ENCODE measurements at regions not wholly inside any gene's neighbourhood (a gene's known extent, or its start where the extent isn't known, plus 50 kb on each side); places are given as distances from the start of the nearest gene placed in this dataset.
A peak's percentile ranks its signal among the peaks of the same experiment; 100 is the strongest.

- Mint-ChIP-seq H3K9me3 (no peaks in the 10 kb centered on the region), H3K27me3 (no peaks in the 10 kb centered on the region), H3K36me3 (ENCODE audit: insufficient read depth) (no peaks in the 10 kb centered on the region)
Measured at GRCh38 chr9:129368444-129368978, 190.4 kb upstream of the IER5L start.

GRCh38 chr9:129367287-129367686, 189.2 kb upstream of the IER5L start:
- H3K4me1 Mint-ChIP-seq (ENCODE audit: low read depth in 2 of 2): peaks cover 0 to 2% of the 10 kb centered on the region in 2 donors
- H3K27me3 Mint-ChIP-seq: no peaks in the 10 kb centered on the region
- no peak for DNase-seq
- ATAC-seq (replicated peaks): no peak
- no peak overlapping the region for H3K4me3 Mint-ChIP-seq
- H3K36me3 Mint-ChIP-seq (ENCODE audit: insufficient read depth): no peaks in the 10 kb centered on the region
- H3K27ac Mint-ChIP-seq: no peak overlapping the region
- no peaks in the 10 kb centered on the region for H3K9me3 Mint-ChIP-seq

More at GRCh38 chr9:129368444-129368978, 190.4 kb upstream of the IER5L start:
- H3K27ac Mint-ChIP-seq: no peak overlapping the region
- ATAC-seq (replicated peaks) (no peak), DNase-seq (no peak)
- no peak overlapping the region for H3K4me3 Mint-ChIP-seq
- peaks cover 0 to 4% of the 10 kb centered on the region in 2 donors for H3K4me1 Mint-ChIP-seq (ENCODE audit: low read depth in 2 of 2)

- Mint-ChIP-seq H3K36me3 (ENCODE audit: insufficient read depth) (no peaks in the 10 kb centered on the region), H3K4me3 (no peak overlapping the region), H3K27me3 (peaks cover 0 to 7% of the 10 kb centered on the region in 2 donors), H3K27ac (peak overlapping the region in 1 of 2 donors; percentile 67), H3K4me1 (ENCODE audit: low read depth in 2 of 2) (peaks cover 0 to 2% of the 10 kb centered on the region in 2 donors), H3K9me3 (no peaks in the 10 kb centered on the region)
- DNase-seq (no peak), ATAC-seq (replicated peaks) (no peak)
Measured at GRCh38 chr9:129365196-129365595, 187.1 kb upstream of the IER5L start.

GRCh38 chr9:129363216-129363873, 185.3 kb upstream of the IER5L start:
- DNase-seq: no peak
- Mint-ChIP-seq H3K27me3 (peaks cover 5 to 22% of the 10 kb centered on the region in 2 donors), H3K9me3 (no peaks in the 10 kb centered on the region), H3K4me3 (no peak overlapping the region), H3K4me1 (ENCODE audit: low read depth in 2 of 2) (peaks cover 0 to 4% of the 10 kb centered on the region in 2 donors), H3K27ac (no peak overlapping the region), H3K36me3 (ENCODE audit: insufficient read depth) (no peaks in the 10 kb centered on the region)
- ATAC-seq (replicated peaks): no peak

DNA sequence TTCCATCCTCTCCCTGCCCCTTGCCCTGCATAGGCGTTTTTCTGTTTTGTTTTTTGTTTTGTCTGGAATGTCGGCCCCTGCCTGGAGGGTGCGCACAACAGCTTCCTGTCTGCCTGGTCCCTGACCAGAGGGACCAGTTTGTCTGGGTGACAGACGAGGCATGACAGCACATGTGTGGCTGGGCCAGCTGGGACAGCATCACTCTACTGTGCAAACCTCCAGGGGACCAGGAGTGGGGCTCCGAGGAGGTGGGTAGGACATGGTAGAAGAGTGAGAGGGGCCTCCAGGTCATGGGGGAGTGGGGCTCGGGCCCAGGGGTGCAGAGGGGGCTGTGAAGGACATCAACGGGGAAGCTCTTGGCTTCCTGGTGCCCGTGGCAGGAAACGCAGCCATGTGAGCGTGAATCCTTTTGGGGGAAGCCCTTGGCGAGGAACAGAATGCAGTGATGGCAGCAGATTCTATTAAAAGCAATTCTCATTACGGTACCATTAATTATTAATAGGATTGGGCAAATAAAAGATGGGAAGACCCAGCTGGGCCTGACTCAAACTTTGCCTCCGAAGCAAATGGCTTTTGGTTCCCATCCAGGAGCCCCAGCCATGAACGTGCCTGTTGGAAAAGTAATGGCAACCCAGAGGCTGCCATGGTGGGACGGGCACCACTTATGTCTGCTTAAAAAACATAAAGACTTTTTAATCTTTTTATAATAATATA, 184.4 kb upstream of the IER5L start:
- H3K27me3 Mint-ChIP-seq: peaks cover 5 to 24% of the 10 kb centered on the region in 2 donors
- ATAC-seq (replicated peaks) (no peak), DNase-seq (no peak)
- no peak overlapping the region for H3K27ac Mint-ChIP-seq
- H3K4me3 Mint-ChIP-seq: no peak overlapping the region
- no peaks in the 10 kb centered on the region for H3K36me3 Mint-ChIP-seq (ENCODE audit: insufficient read depth)
- peaks cover 0 to 4% of the 10 kb centered on the region in 2 donors for H3K4me1 Mint-ChIP-seq (ENCODE audit: low read depth in 2 of 2)
- no peaks in the 10 kb centered on the region for H3K9me3 Mint-ChIP-seq

- H3K27me3 Mint-ChIP-seq: peaks cover 5 to 31% of the 10 kb centered on the region in 2 donors
- no peak overlapping the region for H3K27ac Mint-ChIP-seq
- no peaks in the 10 kb centered on the region for H3K36me3 Mint-ChIP-seq (ENCODE audit: insufficient read depth)
- DNase-seq (no peak), ATAC-seq (replicated peaks) (no peak)
- no peaks in the 10 kb centered on the region for H3K9me3 Mint-ChIP-seq
- H3K4me1 Mint-ChIP-seq (ENCODE audit: low read depth in 2 of 2): peaks cover 0 to 4% of the 10 kb centered on the region in 2 donors
- no peak overlapping the region for H3K4me3 Mint-ChIP-seq
Measured at GRCh38 chr9:129361196-129361595, 183.1 kb upstream of the IER5L start.

DNA sequence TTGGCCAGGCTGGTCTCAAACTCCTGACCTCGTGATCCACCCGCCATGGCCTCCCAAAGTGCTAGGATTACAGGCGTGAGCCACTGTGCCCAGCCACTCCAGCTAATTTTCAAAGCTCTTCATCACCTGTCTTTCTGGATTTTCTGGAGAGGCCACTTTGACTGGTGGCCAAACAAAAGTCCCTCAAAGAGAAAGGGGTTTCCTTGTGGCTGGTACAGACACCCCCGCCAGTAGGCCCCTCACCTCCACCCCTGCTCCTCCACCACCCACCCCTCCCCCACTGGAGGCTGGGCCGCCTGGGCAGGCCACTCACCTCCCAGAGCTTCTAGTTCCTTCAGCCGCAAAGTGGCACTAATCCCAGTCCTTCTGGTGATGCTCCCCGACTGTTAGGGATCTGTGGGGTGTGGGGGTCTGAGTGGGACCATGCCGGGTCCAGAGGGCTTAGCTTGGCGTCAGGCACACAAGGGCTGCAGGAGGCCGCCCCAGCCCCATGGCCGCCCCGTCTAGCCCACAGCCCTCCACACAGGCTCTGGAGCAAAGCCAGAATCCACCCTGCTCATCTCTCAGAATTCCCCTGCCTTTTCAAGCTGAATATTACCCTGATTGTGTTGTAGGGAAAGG, 182.0 kb upstream of the IER5L start:
- Mint-ChIP-seq H3K9me3 (no peaks in the 10 kb centered on the region), H3K4me1 (ENCODE audit: low read depth in 2 of 2) (peaks cover 0 to 4% of the 10 kb centered on the region in 2 donors), H3K36me3 (ENCODE audit: insufficient read depth) (no peaks in the 10 kb centered on the region), H3K4me3 (no peak overlapping the region), H3K27me3 (peaks cover 5 to 38% of the 10 kb centered on the region in 2 donors), H3K27ac (peak overlapping the region in 1 of 2 donors; percentile 28)
- DNase-seq (no peak), ATAC-seq (replicated peaks) (no peak)

- H3K9me3 Mint-ChIP-seq: no peaks in the 10 kb centered on the region
- H3K27me3 Mint-ChIP-seq: peaks cover 5 to 38% of the 10 kb centered on the region in 2 donors
- H3K4me1 Mint-ChIP-seq (ENCODE audit: low read depth in 2 of 2): peaks cover 0 to 4% of the 10 kb centered on the region in 2 donors
- H3K36me3 Mint-ChIP-seq (ENCODE audit: insufficient read depth): no peaks in the 10 kb centered on the region
- DNase-seq (no peak), ATAC-seq (replicated peaks) (no peak)
- no peak overlapping the region for H3K4me3 Mint-ChIP-seq
- peak overlapping the region in 1 of 2 donors; percentile 28 for H3K27ac Mint-ChIP-seq
Measured at GRCh38 chr9:129359162-129359811, 181.2 kb upstream of the IER5L start.

GRCh38 chr9:129358621-129359154, 180.6 kb upstream of the IER5L start:
- Mint-ChIP-seq H3K9me3 (no peaks in the 10 kb centered on the region), H3K4me1 (ENCODE audit: low read depth in 2 of 2) (peaks cover 0 to 4% of the 10 kb centered on the region in 2 donors), H3K4me3 (no peak overlapping the region), H3K27me3 (peaks cover 6 to 42% of the 10 kb centered on the region in 2 donors), H3K27ac (peak overlapping the region in 1 of 2 donors; percentile 8), H3K36me3 (ENCODE audit: insufficient read depth) (no peaks in the 10 kb centered on the region)
- no peak for DNase-seq
- ATAC-seq (replicated peaks): no peak

DNA sequence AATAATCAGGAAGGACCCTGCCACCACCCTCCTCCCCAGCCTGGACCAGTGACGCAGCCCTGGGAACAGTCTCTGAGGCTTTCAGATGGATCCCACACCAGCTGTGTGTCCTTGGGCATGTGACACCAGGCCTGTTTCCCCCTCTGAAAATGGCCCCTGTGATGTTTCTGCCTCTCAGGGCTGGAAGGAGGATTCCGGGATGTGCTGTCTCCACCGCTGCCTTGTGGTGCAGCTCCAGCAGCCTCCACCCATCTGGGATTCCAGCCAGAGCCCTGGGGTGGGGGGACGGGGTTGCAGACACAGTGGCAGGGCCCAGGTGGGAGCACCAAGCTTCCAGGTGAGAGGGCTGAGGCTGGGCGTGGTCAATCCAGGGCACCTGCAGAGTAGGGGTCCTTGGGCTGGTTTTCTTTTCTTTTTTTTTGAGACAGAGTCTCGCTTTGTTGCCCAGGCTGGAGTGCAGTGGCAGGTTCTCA, 179.7 kb upstream of the IER5L start:
- peaks cover 0 to 4% of the 10 kb centered on the region in 2 donors for H3K4me1 Mint-ChIP-seq (ENCODE audit: low read depth in 2 of 2)
- no peak overlapping the region for H3K27ac Mint-ChIP-seq
- DNase-seq (no peak), ATAC-seq (replicated peaks) (no peak)
- no peak overlapping the region for H3K4me3 Mint-ChIP-seq
- H3K9me3 Mint-ChIP-seq: no peaks in the 10 kb centered on the region
- no peaks in the 10 kb centered on the region for H3K36me3 Mint-ChIP-seq (ENCODE audit: insufficient read depth)
- peaks cover 10 to 46% of the 10 kb centered on the region in 2 donors for H3K27me3 Mint-ChIP-seq

DNA sequence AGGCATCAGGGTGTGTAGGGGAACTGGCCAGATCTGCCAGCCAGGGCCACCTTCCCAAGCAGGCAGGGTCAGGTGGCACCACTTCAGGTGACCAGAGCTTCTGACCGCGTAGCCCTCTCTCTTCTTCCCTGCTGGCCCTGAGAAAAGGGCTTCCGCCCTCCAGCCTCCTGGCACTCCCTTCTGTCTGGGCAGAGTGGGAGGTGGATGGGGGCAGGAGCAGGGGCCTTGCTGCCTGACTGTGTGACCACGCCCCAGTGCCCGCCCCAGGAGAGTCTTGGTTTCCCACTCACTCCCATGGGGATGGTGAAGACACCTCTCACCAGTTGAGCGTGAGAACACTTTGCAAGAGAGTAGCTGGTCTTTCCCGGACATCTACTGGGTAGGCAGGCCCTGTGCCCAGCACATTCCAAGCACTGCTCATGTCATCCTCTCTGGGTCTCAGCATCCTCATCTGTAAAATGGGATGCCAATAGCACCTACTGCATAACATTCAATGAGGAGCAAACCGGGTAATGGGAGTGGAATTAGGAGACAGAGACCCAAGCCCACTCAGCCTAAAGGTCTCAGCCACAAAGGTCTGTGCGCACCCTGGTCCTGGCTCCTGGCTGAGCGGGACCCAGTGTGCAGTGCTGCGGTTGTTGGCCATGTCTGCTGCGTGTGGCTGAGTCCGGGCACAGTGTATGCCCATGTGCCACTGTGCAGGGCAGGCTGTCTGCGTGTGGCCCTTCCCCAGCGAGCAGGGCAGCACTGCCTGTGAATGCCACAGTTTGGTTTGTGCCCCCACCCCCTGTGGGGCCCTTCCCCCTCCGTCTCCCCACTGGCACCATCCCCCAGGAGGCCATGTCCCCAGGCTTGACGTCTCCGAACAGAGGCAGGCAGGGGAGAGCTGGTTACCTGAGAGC, 179.1 kb upstream of the IER5L start:
- no peak overlapping the region for H3K27ac Mint-ChIP-seq
- ATAC-seq (replicated peaks): no peak
- peaks cover 10 to 51% of the 10 kb centered on the region in 2 donors for H3K27me3 Mint-ChIP-seq
- no peak for DNase-seq
- no peaks in the 10 kb centered on the region for H3K36me3 Mint-ChIP-seq (ENCODE audit: insufficient read depth)
- peaks cover 0 to 4% of the 10 kb centered on the region in 2 donors for H3K4me1 Mint-ChIP-seq (ENCODE audit: low read depth in 2 of 2)
- no peaks in the 10 kb centered on the region for H3K9me3 Mint-ChIP-seq
- H3K4me3 Mint-ChIP-seq: no peak overlapping the region

DNA sequence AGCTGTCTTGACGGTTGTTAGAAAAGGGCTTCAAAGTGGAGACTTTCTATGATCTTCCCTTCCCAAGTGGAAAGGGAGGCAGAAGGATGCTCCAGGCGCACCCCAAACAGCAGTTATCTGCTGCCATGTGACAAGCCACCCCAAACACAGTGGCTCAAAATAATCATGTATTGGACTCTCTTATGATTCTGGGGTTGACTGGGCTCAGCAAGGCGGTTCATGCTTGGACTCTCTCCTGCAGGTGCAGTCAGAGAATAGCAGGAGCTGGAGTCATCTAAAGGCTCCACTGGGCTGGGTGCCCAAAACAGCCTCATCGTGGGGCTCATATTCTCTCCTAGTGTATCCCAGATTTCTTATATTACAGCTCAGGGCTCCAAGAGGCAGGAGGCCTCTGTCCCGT, 177.6 kb upstream of the IER5L start:
- H3K27me3 Mint-ChIP-seq: peaks cover 18 to 55% of the 10 kb centered on the region in 2 donors
- ATAC-seq (replicated peaks) (no peak), DNase-seq (no peak)
- no peak overlapping the region for H3K4me3 Mint-ChIP-seq
- peaks cover 0 to 4% of the 10 kb centered on the region in 2 donors for H3K4me1 Mint-ChIP-seq (ENCODE audit: low read depth in 2 of 2)
- H3K36me3 Mint-ChIP-seq (ENCODE audit: insufficient read depth): no peaks in the 10 kb centered on the region
- H3K9me3 Mint-ChIP-seq: no peaks in the 10 kb centered on the region
- no peak overlapping the region for H3K27ac Mint-ChIP-seq
